ENCODE measurements at regions not wholly inside any gene's neighbourhood (a gene's known extent, or its start where the extent isn't known, plus 50 kb on each side); places are given as distances from the start of the nearest gene placed in this dataset.

GRCh38 chr4:106425576-106425975, 57.0 kb upstream of the GIMD1 start:
- H3K4me3 ChIP-seq: no peak overlapping the region
- FAIRE-seq: no peak
- ChIA-PET POLR2A (no interaction called here), CTCF (ENCODE audit: low intra/inter-chr PET ratio) (no interaction called here)
- no peak overlapping the region for H3K9ac ChIP-seq (ENCODE audit: insufficient read depth in 1 of 2, low read depth in 2 of 2, low read length in 2 of 2)
- H3K4me1 ChIP-seq (replicated peaks in 1 of 2; ENCODE audit: control insufficient read depth in 2 of 2, insufficient read depth in 2 of 2, low read length in 2 of 2): no peaks in the 10 kb centered on the region
- no peaks in the 10 kb centered on the region for H4K20me1 ChIP-seq (replicated peaks; ENCODE audit: control insufficient read depth, insufficient read depth, low read length)
- in situ Hi-C loops (cut with MboI): no loop called here
- no peak for ATAC-seq
- intact Hi-C loops (cut with micrococcal nuclease): no loop called here
- DNase-seq (ENCODE audit: extremely low read depth in 1 of 4, low spot score in 3 of 4): no peak
- H3K36me3 ChIP-seq (ENCODE audit: control insufficient read depth, insufficient read depth, low read length): no peaks in the 10 kb centered on the region
- BruUV-seq (replicated peaks): no TSS peak
- H3K9me1 ChIP-seq (ENCODE audit: control insufficient read depth, insufficient read depth, low read length): no peaks in the 10 kb centered on the region
- no peaks in the 10 kb centered on the region for H3K27me3 ChIP-seq (ENCODE audit: control insufficient read depth in 2 of 2, insufficient read depth in 2 of 2, low read length in 2 of 2)
- H3K9me3 ChIP-seq (replicated peaks; ENCODE audit: control insufficient read depth, insufficient read depth, low read depth, low read length): no peaks in the 10 kb centered on the region
- no peak overlapping the region for H3K27ac ChIP-seq (ENCODE audit: extremely low read depth, low read depth, low read length)
- no peak overlapping the region for H3K4me2 ChIP-seq (ENCODE audit: insufficient read depth, low read length)
- no peaks in the 10 kb centered on the region for H3K79me2 ChIP-seq (ENCODE audit: control insufficient read depth, insufficient read depth, low read length)
- H2AFZ ChIP-seq (ENCODE audit: low read depth, low read length): no peak overlapping the region
- TF ChIP-seq ZBTB34 (CRISPR knock-in tag; IDR thresholded peaks at IDR 0.05) (no peak), ZNF740 (CRISPR knock-in tag; IDR thresholded peaks at IDR 0.05) (no peak), ZNF740 (tag; IDR thresholded peaks at IDR 0.05) (no peak), NR1H2 (CRISPR knock-in tag; IDR thresholded peaks at IDR 0.05) (no peak), POLR3A (IDR thresholded peaks at IDR 0.05; ENCODE audit: borderline replicate concordance, extremely low read depth, insufficient read depth, insufficient read length) (no peak), TBP (optimal IDR thresholded peaks at IDR 0.05; ENCODE audit: low read depth, low read length) (no peak), HOXB6 (CRISPR knock-in tag; IDR thresholded peaks at IDR 0.05; ENCODE audit: borderline replicate concordance) (no peak), KLF13 (tag; IDR thresholded peaks at IDR 0.05; ENCODE audit: borderline replicate concordance, low read depth) (no peak), SMARCB1 (IDR thresholded peaks at IDR 0.05; ENCODE audit: insufficient read length, low read depth) (no peak), TFAM (CRISPR knock-in tag; conservative IDR thresholded peaks at IDR 0.05) (no peak), MAX (CRISPR knock-in tag; IDR thresholded peaks at IDR 0.05) (no peak), ZNF41 (CRISPR knock-in tag; conservative IDR thresholded peaks at IDR 0.05) (no peak)
- TF ChIP-seq, protein P1, sequence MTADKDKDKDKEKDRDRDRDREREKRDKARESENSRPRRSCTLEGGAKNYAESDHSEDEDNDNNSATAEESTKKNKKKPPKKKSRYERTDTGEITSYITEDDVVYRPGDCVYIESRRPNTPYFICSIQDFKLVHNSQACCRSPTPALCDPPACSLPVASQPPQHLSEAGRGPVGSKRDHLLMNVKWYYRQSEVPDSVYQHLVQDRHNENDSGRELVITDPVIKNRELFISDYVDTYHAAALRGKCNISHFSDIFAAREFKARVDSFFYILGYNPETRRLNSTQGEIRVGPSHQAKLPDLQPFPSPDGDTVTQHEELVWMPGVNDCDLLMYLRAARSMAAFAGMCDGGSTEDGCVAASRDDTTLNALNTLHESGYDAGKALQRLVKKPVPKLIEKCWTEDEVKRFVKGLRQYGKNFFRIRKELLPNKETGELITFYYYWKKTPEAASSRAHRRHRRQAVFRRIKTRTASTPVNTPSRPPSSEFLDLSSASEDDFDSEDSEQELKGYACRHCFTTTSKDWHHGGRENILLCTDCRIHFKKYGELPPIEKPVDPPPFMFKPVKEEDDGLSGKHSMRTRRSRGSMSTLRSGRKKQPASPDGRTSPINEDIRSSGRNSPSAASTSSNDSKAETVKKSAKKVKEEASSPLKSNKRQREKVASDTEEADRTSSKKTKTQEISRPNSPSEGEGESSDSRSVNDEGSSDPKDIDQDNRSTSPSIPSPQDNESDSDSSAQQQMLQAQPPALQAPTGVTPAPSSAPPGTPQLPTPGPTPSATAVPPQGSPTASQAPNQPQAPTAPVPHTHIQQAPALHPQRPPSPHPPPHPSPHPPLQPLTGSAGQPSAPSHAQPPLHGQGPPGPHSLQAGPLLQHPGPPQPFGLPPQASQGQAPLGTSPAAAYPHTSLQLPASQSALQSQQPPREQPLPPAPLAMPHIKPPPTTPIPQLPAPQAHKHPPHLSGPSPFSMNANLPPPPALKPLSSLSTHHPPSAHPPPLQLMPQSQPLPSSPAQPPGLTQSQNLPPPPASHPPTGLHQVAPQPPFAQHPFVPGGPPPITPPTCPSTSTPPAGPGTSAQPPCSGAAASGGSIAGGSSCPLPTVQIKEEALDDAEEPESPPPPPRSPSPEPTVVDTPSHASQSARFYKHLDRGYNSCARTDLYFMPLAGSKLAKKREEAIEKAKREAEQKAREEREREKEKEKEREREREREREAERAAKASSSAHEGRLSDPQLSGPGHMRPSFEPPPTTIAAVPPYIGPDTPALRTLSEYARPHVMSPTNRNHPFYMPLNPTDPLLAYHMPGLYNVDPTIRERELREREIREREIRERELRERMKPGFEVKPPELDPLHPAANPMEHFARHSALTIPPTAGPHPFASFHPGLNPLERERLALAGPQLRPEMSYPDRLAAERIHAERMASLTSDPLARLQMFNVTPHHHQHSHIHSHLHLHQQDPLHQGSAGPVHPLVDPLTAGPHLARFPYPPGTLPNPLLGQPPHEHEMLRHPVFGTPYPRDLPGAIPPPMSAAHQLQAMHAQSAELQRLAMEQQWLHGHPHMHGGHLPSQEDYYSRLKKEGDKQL (CRISPR knock-in tag; IDR thresholded peaks at IDR 0.05; ENCODE audit: borderline replicate concordance): no peak
- TF ChIP-seq, protein P2, sequence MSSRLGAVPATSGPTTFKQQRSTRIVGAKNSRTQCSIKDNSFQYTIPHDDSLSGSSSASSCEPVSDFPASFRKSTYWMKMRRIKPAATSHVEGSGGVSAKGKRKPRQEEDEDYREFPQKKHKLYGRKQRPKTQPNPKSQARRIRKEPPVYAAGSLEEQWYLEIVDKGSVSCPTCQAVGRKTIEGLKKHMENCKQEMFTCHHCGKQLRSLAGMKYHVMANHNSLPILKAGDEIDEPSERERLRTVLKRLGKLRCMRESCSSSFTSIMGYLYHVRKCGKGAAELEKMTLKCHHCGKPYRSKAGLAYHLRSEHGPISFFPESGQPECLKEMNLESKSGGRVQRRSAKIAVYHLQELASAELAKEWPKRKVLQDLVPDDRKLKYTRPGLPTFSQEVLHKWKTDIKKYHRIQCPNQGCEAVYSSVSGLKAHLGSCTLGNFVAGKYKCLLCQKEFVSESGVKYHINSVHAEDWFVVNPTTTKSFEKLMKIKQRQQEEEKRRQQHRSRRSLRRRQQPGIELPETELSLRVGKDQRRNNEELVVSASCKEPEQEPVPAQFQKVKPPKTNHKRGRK (tag; IDR thresholded peaks at IDR 0.05): no peak
